ENCODE measurements at regions not wholly inside any gene's neighbourhood (a gene's known extent, or its start where the extent isn't known, plus 50 kb on each side); places are given as distances from the start of the nearest gene placed in this dataset.

DNA sequence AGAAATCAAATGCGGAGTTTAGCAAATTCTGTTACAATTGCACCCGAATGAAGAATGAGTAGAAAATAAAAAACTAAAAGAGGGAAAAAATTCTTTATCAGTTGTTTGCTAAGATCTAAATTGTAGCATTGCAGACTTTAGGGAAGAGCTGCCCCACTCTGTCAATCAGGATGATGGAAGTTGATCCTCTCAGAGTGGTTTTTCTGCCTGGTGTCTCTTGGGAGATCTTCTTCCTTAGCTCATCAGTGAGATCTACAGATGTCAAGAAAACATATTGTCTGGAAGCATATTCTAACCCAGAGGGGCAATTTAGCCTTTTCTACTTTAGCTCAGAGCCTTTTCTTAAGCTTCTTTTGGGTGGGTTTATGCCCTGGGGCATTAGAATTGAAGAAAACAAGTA is 223.2 kb upstream of the PCDH17 start:
- H3K9me3 Mint-ChIP-seq: peaks cover 18% of the 10 kb centered on the region
- H3K36me3 Mint-ChIP-seq: no peaks in the 10 kb centered on the region

GRCh38 chr13:57409121-57409520 is 222.4 kb upstream of the PCDH17 start:
- DNase-seq (ENCODE audit: low spot score in 2 of 2) (no peak), ATAC-seq (no peak)
- Mint-ChIP-seq H3K36me3 (no peaks in the 10 kb centered on the region), H3K9me3 (peaks cover 18% of the 10 kb centered on the region), H3K27ac (no peak overlapping the region), H3K4me3 (no peak overlapping the region), H3K4me1 (no peaks in the 10 kb centered on the region)

More for the DNA sequence above, 223.2 kb upstream of the PCDH17 start:
- DNase-seq (ENCODE audit: low spot score in 2 of 2) (no peak), ATAC-seq (no peak)
- H3K27ac Mint-ChIP-seq: no peak overlapping the region
- no peaks in the 10 kb centered on the region for H3K4me1 Mint-ChIP-seq
- no peak overlapping the region for H3K4me3 Mint-ChIP-seq

GRCh38 chr13:57409656-57410055 is 221.9 kb upstream of the PCDH17 start:
- DNase-seq (ENCODE audit: low spot score in 2 of 2): no peak
- H3K36me3 Mint-ChIP-seq: no peaks in the 10 kb centered on the region
- H3K4me3 Mint-ChIP-seq: no peak overlapping the region
- peaks cover 18% of the 10 kb centered on the region for H3K9me3 Mint-ChIP-seq
- H3K27ac Mint-ChIP-seq: no peak overlapping the region
- no peaks in the 10 kb centered on the region for H3K4me1 Mint-ChIP-seq
- ATAC-seq: no peak

GRCh38 chr13:57418067-57418677 is 213.4 kb upstream of the PCDH17 start:
- Mint-ChIP-seq H3K4me3 (no peak overlapping the region), H3K4me1 (no peaks in the 10 kb centered on the region), H3K9me3 (peaks cover 20% of the 10 kb centered on the region), H3K27ac (no peak overlapping the region), H3K36me3 (no peaks in the 10 kb centered on the region)
- no peak for DNase-seq (ENCODE audit: low spot score in 2 of 2)
- no peak for ATAC-seq

DNA sequence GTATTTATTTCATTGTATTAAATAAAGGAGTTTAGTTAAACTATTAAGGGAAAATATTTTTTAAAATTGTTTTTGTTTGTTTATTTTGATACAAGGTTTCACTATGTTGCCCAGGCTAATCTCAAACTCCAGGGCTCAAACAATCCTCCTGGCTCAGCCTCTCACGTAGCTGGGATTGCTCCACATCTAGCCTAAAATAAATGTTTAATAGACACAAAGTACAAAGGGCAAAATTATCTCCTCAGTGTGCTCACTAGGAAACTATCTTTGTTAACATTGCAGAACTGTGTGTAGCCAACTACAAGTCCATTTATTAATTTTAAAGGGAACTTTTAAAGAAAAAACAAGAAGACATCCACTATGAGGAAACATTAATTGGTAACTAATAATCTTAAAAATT is 207.2 kb upstream of the PCDH17 start:
- ATAC-seq (no peak), DNase-seq (ENCODE audit: low spot score in 2 of 2) (no peak)
- H3K36me3 Mint-ChIP-seq: no peaks in the 10 kb centered on the region
- no peak overlapping the region for H3K27ac Mint-ChIP-seq
- H3K9me3 Mint-ChIP-seq: peaks cover 33% of the 10 kb centered on the region
- H3K4me1 Mint-ChIP-seq: no peaks in the 10 kb centered on the region
- H3K4me3 Mint-ChIP-seq: no peak overlapping the region

DNA sequence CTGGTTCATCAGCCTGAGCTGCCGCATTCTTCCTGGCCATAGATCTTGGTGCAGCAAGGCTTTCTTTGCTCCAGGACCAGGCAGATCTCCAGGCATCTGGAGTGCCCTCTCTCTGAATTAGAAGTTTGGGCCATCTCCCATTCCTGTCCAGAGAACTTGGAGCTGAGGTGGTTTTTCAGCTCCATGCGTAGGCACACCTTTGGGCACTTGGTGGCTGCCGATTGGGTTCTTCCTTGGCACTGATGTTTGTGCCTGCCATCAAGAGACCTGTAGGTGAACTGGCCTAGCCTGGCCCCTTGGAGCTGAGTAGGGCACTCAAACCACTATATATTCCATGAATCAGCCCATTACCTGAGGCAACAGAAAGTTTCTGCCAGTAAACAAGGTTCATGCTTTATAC is 206.0 kb upstream of the PCDH17 start:
- DNase-seq (ENCODE audit: low spot score in 2 of 2) (no peak), ATAC-seq (no peak)
- Mint-ChIP-seq H3K4me3 (no peak overlapping the region), H3K4me1 (no peaks in the 10 kb centered on the region), H3K27ac (no peak overlapping the region), H3K36me3 (no peaks in the 10 kb centered on the region), H3K9me3 (peaks cover 39% of the 10 kb centered on the region)

- ATAC-seq: no peak
- Mint-ChIP-seq H3K4me1 (no peaks in the 10 kb centered on the region), H3K4me3 (no peak overlapping the region), H3K27ac (no peak overlapping the region), H3K9me3 (peaks cover 21% of the 10 kb centered on the region), H3K36me3 (no peaks in the 10 kb centered on the region)
- no peak for DNase-seq (ENCODE audit: low spot score in 2 of 2)
Observed at GRCh38 chr13:57437587-57437986, 194.0 kb upstream of the PCDH17 start.

GRCh38 chr13:57438072-57438471 is 193.5 kb upstream of the PCDH17 start:
- H3K4me1 Mint-ChIP-seq: no peaks in the 10 kb centered on the region
- DNase-seq (ENCODE audit: low spot score in 2 of 2) (no peak), ATAC-seq (no peak)
- H3K36me3 Mint-ChIP-seq: no peaks in the 10 kb centered on the region
- no peak overlapping the region for H3K4me3 Mint-ChIP-seq
- H3K9me3 Mint-ChIP-seq: peaks cover 21% of the 10 kb centered on the region
- no peak overlapping the region for H3K27ac Mint-ChIP-seq

GRCh38 chr13:57443494-57443893 is 188.1 kb upstream of the PCDH17 start:
- DNase-seq (ENCODE audit: low spot score in 2 of 2) (no peak), ATAC-seq (no peak)
- H3K9me3 Mint-ChIP-seq: peaks cover 12% of the 10 kb centered on the region
- H3K27ac Mint-ChIP-seq: no peak overlapping the region
- H3K4me1 Mint-ChIP-seq: no peaks in the 10 kb centered on the region
- H3K36me3 Mint-ChIP-seq: no peaks in the 10 kb centered on the region
- no peak overlapping the region for H3K4me3 Mint-ChIP-seq

DNA sequence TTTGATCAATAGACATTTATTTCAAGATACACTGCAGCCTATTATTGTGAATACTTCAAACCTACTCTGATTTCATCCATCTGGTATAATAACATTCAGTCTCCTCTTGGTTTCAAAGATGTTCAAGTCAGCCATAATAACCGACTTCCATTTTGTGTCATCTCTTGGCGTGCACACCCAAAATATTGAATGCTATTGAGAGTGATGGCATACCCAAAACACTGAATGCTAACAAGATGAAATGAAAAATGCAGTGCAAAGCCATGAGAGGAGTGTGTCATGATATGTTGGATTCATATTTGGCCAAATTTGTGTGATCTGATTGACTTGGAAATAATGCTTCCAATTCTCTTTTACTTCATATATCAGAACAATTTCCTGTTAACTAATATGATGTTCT is 181.2 kb upstream of the PCDH17 start:
- Mint-ChIP-seq H3K4me1 (no peaks in the 10 kb centered on the region), H3K4me3 (no peak overlapping the region), H3K36me3 (no peaks in the 10 kb centered on the region), H3K27ac (no peak overlapping the region), H3K9me3 (peaks cover 7% of the 10 kb centered on the region)
- no peak for ATAC-seq
- DNase-seq (ENCODE audit: low spot score in 2 of 2): no peak

- H3K27ac Mint-ChIP-seq: no peak overlapping the region
- ATAC-seq (no peak), DNase-seq (ENCODE audit: low spot score in 2 of 2) (no peak)
- H3K36me3 Mint-ChIP-seq: no peaks in the 10 kb centered on the region
- no peaks in the 10 kb centered on the region for H3K4me1 Mint-ChIP-seq
- peaks cover 17% of the 10 kb centered on the region for H3K9me3 Mint-ChIP-seq
- no peak overlapping the region for H3K4me3 Mint-ChIP-seq
Observed at GRCh38 chr13:57452228-57452627, 179.3 kb upstream of the PCDH17 start.

- H3K36me3 Mint-ChIP-seq: no peaks in the 10 kb centered on the region
- ATAC-seq (no peak), DNase-seq (ENCODE audit: low spot score in 2 of 2) (no peak)
- no peak overlapping the region for H3K4me3 Mint-ChIP-seq
- no peaks in the 10 kb centered on the region for H3K4me1 Mint-ChIP-seq
- H3K9me3 Mint-ChIP-seq: peaks cover 10% of the 10 kb centered on the region
- H3K27ac Mint-ChIP-seq: no peak overlapping the region
Observed at GRCh38 chr13:57470491-57470890, 161.1 kb upstream of the PCDH17 start.

- ATAC-seq (no peak), DNase-seq (ENCODE audit: low spot score in 2 of 2) (no peak)
- H3K4me3 Mint-ChIP-seq: no peak overlapping the region
- peaks cover 6% of the 10 kb centered on the region for H3K9me3 Mint-ChIP-seq
- no peaks in the 10 kb centered on the region for H3K36me3 Mint-ChIP-seq
- no peaks in the 10 kb centered on the region for H3K4me1 Mint-ChIP-seq
- no peak overlapping the region for H3K27ac Mint-ChIP-seq
Observed at GRCh38 chr13:57491318-57491717, 140.2 kb upstream of the PCDH17 start.

- Mint-ChIP-seq H3K4me1 (no peaks in the 10 kb centered on the region), H3K9me3 (no peaks in the 10 kb centered on the region), H3K36me3 (no peaks in the 10 kb centered on the region), H3K4me3 (no peak overlapping the region), H3K27ac (no peak overlapping the region)
- no peak for DNase-seq (ENCODE audit: low spot score in 2 of 2)
- no peak for ATAC-seq
Observed at GRCh38 chr13:57507752-57508463, 123.6 kb upstream of the PCDH17 start.

DNA sequence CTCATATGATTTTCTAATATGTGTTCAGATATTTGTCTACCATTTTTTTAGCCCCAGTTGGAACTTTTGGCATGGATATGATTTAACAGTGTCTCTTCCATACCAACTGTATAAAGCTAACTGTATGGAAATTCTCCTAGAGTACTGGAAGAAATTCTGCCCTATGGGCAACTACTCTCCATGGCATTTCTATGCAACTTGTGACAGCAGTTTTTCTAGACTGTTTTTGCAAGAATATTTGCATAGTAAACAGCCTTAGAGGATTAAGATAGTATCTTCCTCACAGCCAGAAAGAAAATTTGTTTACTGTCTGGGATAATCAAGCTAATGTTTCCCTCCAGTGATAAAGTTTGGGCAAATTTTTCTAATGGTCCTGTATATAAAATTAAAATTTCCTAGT is 119.9 kb upstream of the PCDH17 start:
- ATAC-seq (no peak), DNase-seq (ENCODE audit: low spot score in 2 of 2) (no peak)
- no peak overlapping the region for H3K4me3 Mint-ChIP-seq
- no peaks in the 10 kb centered on the region for H3K36me3 Mint-ChIP-seq
- peaks cover 5% of the 10 kb centered on the region for H3K9me3 Mint-ChIP-seq
- H3K27ac Mint-ChIP-seq: no peak overlapping the region
- no peaks in the 10 kb centered on the region for H3K4me1 Mint-ChIP-seq

- no peak for ATAC-seq
Observed at GRCh38 chr13:57527114-57527735, 104.3 kb upstream of the PCDH17 start.

More at GRCh38 chr13:57527114-57527735, 104.3 kb upstream of the PCDH17 start:
- Mint-ChIP-seq H3K36me3 (no peaks in the 10 kb centered on the region), H3K27ac (no peak overlapping the region), H3K4me3 (no peak overlapping the region), H3K4me1 (no peaks in the 10 kb centered on the region), H3K9me3 (peaks cover 4% of the 10 kb centered on the region)
- no peak for DNase-seq (ENCODE audit: low spot score in 2 of 2)
